SK-N-DZ (cell line): ENCODE measurements at regions not wholly inside any gene's neighbourhood (a gene's known extent, or its start where the extent isn't known, plus 50 kb on each side); places are given as distances from the start of the nearest gene placed in this dataset.

Experiments
- DNase-seq: peaks from one replicate; pipeline ENCODE4 v3.0.0-alpha.2; 2015; ENCODE audit warnings: low spot score

DNA sequence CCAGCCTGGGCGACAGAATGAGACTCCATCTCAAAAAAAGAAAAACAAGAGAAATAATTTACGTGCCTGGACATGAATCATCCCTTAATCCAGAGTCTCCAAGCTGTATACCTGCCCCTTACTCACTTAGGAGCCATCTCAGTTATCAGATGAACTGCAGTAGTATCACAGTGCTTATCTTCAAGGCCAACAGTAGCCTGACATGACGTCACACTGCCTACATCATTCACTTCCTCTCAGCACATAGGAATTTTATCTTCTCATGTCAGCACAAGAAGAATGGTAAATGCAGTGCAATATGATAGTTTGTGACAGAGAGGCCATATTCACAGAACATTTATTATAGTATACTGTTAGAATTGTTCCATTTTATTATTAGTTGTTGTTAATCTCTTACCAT lies 216.6 kb downstream of the SS18 start:
- DNase-seq: no peak

DNA sequence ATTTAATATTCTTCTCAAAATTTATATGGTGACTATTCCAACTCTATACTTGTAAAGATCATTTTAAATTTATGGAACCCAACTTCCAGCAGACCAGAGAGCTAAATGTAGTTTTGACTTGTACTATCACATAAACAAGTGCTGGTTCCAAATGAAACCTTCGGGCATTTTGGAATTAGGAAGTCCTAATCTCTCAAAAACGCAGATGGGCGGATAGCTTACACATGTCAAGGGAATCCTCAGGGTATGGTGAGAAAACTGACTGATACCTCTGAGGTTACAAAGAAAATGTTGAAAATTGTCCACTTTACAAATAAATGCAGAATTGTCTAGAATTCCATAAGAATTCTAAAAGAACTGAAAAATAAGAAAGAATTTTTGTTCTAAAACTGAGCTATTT lies 224.1 kb downstream of the SS18 start:
- no peak for DNase-seq

DNA sequence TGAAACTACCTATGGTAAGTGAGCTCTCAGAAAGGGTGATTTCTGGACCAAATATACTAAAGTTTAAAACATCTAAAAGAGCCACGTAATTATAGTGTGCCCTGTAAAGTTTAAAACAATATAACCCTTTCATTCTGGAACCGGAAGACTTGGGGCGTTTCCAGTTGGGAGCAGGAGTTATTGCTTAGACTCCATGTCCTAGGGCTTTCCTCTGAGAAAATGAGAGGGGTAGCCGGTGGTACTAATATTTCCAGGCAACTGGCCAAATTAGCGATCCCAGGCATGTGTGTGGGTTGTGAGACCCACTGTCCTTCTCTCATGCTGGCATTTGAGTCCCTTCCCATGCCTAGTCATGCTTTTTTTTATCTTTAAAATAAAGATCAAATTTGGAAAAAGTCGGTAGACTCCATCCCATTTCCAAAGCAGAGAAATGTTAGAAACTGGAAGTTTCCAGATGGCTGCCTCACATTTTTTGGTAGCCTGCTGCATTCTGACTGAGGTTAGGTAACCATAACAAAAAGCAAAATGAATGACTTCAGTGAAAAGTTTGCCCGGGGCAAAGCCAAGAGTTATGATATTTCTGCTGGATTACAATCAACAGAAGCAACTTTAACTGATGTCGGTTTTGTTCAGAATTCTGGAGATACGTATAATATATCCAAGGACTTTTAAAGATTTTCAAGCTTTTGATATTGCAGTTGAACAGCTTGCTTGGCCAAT lies 227.4 kb downstream of the SS18 start:
- DNase-seq: no peak

DNA sequence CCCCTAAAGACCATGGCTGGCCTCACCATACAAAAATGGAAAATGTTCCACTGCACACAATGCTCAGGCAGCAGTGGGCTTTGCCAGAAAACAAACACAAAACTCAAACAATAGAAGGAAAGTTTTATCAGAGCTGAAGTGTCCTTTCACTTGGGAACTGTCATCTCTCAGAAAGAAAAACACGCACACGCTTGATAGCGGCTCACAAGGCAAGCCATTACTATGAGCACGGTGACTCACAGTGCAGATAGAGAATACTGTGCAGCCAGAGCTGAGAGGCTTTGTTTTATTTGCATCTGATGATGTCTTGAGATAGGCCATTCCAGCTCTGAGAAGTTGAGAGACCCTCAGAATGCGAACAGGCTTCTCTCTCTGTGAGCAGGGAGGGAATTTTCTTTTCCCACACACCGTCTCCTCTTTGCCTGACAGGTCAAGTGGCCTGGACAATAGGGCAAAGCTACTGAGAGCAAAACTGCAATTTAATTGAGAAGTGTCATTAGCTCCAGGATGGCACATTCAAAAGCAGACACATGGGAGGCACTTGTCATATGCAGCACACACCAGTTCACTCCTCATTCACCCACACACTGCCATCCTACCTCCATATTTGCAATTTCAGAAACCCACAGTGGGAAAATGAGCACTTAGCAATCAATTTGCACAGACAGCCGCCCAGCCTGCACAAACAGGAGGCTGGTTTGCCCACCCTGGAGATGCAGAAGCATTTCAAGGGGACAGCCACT lies 236.6 kb downstream of the SS18 start:
- no peak for DNase-seq

DNA sequence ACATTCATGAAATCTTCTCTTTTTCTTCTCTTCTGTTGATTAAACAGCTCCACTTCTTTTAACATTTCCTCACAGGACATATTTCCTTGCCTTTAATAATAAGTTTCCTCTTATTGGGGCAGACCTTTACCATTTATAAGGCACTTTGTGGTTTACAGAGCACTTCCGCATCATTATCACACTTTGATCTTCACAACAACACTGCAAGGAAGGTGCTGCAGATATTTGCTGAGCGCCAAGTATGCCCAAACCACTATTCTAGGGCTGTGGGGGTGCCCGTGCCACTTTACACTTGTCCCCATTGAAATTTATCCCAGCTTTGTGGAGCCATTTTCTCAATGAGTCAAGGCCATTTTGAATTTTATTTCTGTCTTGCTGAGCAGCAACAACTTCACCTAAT lies 246.6 kb downstream of the SS18 start:
- DNase-seq: no peak

DNA sequence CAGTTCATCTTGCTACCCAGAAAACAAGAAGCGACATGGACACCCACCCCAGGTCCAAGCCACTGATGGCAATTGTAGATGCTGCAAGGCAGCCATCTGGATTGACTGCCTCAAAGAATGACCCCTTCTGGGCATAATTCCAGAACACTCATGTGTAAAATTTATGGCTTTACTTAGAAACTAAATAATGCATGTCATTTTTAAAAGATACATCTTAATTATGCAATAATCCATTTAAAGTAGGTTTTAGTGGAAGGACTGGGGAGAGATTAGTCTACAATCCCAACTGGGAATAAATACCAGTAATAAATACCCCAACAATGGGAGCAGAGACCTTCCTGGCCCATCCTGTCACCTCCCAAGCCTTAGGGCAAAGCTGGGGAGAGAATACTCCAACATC lies 247.7 kb downstream of the SS18 start:
- DNase-seq: no peak

DNA sequence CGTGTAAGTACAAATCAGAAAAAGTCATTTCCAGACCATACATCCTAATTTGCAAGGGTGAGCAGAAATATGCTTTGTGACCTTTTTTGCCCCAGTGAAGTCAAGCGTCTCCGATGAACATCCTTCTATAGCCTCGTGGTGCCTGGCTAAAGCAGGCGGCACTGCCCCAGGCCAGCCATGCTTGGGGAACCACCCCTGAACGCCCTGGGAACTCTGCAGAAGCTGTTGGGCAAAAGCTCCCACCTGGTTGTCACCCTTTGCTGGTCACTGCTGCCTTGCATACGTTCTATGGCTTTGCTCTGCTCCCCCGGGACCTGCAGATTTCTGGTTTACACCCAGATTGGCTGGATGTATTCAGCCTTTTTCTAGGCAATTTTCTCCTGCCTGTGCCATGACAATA lies 256.4 kb downstream of the SS18 start:
- DNase-seq: no peak

DNA sequence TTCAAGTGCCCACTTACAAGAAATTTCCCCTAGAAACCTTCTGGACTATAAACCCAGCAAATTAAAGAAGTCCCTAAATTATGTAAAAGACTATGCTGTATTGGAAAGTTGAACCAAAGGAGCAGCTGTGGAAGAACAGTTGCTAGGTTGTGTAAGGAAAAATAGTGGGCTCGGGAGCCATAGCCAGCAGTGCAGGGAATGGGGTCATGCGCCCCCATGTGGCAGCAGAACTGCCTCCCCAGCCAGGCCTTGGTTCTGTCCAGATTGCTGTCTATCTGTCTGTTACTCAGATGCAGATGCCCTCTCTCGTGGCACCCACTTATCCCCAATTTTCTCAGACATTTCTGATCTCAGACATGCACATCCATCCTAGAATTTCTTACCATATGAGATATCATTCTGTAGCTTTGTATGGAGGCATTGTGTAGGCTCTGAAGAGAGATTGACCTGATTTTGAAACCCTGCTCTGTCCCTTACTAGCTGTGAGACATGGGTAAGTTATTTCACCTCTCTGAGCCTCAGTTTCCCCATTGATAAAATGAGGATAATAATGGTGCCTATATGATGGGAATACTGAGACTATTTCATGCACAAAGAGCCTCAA lies 258.3 kb downstream of the SS18 start:
- DNase-seq: peak; percentile 40

DNA sequence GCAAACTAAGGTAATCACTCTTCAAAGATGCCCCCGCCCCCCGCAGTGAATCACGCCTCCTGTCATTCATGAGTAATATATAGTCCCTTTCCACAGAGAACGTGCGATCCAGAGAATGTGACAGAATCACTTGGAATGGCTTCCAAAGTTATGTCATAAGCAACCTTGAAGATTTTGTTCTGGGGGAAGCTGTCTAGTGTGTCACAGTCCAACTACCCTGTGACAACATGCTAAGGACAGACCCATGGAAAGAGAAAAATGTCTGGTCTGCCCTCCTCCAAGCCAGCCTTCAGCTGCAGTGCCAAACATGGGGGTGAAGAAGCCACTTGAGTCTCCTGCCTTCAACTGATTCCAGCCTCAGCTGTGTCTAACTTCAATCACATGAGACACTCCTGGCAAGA lies 259.1 kb downstream of the SS18 start:
- no peak for DNase-seq

DNA sequence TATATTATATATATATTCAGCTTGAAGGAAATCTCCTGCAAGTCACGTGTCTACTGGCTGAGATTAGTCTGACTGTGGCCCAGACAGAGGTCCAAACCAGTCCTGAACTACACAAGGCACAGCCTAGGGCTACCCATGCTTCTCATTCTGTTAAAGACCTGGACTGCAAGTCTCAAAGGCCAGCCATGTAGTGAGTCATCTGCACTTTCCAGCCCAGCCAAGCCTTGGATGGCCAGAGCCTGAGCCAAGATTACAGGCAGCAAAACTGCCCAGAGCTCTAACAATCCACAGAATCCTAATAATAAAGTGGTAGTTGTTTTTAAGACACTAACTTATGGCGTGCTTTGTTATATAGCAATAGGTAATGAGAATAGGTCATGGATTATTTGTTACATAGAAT lies 259.6 kb downstream of the SS18 start:
- DNase-seq: no peak

DNA sequence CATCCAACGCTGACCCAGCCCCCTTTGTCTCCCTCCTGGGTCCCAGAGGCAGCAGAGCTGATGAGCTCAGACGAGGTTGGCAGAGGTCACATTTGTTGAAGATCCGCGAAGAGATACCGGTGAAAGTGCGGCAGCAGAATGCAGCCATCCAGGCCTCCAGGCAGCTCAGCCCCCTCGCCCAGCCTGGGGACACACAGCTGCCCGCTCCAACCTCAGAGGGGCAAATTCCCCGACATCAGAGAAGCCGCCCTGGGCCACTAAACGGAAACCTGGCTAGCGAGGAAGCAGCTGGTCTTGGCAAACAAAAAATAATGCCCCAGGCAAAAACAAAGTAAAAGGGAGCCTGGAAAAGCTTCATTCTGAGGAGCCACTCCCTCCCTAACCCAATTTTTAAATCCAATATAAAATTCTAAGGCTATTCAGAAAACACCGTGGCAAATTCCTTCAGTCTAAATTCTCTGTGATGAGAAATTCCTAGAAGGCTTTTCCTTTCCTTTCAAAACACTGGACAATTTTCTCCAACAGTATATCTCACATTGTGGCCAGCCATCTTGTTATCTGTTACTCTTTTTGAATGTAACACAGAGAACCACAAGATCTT lies 262.4 kb downstream of the SS18 start:
- peak; percentile 22 for DNase-seq

DNA sequence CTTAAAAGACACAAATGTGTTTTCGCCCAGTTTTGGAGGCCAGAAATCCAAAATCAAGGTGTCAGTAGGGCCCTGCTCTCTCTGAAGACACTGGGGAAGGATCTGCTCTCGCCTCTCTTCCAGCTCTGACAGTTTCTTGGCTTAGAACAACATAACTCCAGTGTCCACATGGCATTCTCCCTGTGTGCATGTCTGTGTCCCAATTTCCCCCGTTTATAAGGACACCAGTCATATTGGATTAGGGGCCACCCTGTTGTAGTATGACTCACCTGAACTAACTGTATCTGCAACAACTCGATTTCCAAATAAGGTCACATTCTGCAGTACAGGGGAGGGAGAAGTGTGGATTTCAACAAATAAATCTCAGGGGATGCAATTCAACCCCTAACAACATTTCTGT lies 263.2 kb downstream of the SS18 start:
- DNase-seq: no peak

DNA sequence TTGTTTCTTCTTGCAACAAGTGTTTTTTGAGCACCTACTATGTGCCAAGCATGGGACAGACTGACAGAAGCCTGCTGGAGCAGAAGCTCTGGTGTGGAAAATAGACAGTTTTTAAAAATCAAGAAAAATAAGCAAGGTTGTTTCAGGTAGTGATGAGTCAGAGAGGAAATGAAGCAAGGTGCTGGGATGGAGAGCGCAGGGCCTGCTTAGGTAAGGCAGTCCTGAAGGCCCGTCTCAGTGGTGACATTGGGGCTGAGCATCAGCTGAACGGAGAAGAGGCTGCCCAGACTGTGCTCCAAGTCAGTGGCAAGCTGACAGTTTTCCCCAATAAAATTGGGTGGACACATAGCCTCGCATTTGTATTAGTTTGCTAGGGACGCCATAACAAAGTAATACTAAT lies 263.6 kb downstream of the SS18 start:
- DNase-seq: no peak

DNA sequence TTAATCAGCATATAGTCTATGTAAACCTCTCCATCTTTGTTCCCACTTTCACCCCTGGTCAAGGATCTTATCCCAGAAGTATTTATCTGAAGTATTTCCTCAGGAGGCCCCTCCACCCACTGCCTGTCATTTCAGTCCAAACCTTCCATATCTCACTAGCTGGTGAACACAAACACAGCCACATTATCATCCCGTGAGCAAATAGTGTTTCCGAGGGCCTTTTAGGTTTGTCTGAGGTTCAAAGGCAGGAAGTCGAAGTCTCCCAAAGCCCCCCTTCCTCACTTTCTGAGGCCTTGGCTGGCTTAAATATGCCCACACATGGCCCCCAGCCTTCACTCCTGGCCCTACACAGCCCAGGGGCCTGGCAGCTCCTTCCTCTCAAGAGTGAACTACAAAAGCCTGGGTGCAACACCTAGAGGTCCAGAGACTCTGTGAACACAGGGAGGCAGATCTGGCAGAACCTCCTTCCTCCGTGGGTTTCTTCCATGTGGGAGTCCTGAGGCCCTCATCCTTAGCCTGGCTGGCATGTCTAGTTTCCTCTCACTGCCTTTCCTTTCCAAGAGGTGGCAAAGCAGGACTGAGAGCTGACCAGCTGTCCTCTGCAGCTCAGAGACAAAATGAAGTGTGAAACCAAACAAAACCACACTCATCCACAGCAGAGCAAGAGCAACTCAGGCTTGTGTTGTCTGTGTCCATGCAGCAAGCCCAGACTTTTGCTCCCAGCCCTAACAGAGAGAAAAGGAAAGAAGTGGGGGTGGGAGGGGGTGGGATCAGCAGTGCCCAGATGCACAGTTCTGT lies 264.2 kb downstream of the SS18 start:
- DNase-seq: no peak

DNA sequence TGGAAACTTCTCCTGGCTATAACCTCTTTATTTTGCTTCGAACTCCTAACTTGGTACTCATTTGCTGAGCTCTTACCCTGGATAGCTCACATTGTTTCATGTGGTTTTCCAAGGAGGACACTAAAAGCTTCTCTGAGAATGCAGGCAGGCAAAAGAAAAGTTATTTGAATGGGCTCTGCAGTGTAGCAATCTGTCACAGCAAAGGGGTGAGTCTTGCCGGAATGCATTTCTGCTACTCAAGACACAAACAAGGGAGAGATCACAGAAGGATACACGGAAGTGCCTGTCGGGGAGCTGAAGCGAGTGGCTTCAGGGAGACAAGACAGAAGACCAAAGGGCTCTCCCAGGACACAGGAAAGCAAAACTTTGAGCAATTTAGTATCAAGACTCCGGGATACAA lies 265.4 kb downstream of the SS18 start:
- no peak for DNase-seq

DNA sequence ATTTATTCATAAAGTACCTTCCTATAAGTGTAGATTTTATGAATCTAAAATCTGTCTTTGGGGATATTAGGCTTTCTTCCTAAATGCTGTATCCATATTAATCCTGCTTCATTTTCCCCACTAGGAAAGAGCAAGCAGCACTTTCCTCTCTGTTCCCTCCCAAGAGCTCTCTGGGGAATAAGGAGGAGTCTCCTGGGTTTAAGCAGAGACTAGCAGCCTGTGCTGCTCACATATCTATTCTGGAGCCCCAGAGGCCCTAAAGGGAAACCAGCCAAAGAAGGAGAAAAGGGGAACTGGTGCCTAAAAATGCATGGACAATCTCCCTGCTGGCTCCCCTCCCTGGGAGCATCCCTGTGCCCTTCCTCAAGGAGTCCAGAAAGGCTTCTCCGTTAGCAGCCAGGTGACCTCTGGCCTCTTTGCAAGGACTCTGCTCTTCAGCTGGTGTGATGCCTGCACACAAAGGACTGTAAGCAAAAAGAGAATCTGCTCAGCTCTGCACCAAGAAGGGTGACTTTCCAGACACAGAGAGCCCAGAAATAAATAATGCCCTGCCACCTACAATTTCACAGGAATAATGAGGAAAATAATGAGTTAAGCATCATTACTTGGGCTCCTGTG lies 270.6 kb downstream of the SS18 start:
- DNase-seq: no peak

DNA sequence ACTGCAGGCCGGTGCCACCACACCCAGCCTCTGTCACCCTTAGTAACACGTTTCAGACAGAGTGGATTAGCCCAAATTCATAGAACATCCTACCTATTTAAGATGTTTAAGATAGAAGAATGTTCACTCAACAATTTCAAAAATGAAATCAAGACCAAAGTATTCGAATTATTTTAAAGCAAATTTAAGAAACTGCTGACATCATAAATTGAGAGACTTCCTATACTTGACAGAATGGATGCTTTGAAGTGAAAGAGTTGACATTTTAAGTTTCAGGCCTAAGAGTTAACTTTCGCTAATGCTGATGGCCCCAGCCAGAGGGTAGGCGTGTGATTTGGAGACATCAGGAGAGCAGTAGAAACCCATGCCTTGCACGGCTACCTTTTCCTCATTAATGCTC lies 271.9 kb downstream of the SS18 start:
- DNase-seq: no peak

DNA sequence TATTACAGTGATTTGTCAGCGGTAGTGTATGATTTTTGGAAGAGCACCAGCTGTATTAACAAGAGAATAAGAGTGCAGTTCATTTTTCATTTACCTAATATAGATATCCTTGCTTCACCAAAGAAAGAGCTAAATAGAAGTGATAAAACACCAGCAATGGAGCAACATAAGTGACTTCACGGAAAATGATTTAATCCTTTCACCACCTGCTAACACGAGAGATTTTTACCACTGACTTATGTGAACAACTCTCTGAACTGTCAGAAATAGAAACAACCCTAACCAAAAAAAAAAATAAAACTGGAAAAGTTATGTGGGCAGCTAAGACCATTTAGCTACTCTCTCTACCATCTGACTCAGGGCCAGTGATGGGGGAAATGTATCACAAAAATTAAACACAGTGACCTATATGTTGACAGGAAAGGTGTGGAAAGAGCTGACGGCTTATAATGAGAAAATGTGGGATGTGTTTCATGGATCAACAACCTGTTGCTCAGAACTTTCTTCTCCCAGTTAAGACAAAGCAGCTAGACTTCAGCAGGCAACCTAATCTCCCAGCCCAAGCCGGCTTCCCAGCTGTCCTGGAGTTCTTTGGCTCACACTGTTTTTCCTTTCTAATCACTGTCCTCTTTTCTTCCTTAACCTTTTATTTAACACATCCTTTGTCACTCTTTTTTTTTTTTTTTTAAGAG lies 272.7 kb downstream of the SS18 start:
- DNase-seq: no peak

DNA sequence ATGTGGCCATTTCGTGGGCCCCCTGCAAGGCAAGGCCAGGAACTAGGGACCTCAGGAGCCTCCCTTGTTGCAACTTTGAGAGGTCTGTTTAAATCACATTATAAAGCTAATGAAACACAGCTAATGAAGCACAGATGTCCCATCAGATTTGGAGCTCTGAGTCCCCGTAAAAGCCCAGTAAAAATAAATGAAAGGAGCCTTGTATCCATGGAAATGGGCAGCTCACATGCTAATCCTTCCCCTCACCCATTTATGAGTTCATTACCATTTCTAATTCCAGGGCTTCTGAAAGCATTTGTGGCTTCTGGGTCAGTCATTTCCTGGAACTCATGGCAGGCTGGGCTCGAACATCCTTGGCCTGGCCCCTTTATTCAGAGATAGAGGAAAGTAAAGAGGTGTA lies 274.8 kb downstream of the SS18 start:
- DNase-seq: no peak

DNA sequence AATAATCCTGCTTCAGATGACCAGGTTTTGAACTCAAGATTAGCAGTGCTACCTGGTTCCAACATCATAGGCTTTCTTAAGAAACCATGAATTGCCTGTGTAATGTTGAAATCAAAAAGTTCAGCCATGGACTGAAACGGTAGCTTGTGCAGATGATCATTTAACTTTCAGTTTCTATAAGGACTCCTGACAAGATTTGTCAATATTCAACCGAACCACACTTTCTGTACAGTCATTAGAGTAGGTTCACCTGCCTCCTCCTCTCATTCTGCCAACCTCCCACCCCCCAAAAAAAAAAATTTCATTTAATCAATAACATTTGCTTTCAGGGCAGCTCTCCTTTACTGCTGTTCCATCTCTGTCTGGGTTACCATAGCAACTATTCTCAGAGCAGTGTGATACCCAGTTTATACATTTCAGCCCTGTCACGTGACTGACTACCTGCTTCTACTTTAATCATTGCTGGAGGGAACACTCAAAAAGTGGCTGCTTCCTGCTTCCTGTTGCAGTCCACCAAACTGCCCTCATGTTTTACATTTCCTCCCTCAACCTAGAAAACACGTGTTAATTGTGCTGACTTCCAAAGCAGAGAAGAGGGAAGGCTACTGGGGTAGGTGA lies 275.5 kb downstream of the SS18 start:
- no peak for DNase-seq
